Smooth muscle cell (in vitro differentiated cells): ENCODE measurements at regions not wholly inside any gene's neighbourhood (a gene's known extent, or its start where the extent isn't known, plus 50 kb on each side); places are given as distances from the start of the nearest gene placed in this dataset.

Experiments used
- DNase-seq: peaks from one replicate; lab custom pipeline; 2025; ENCODE audit not compliant: unreplicated experiment; lab: John Stamatoyannopoulos, UW
- H2AFZ ChIP-seq: fragments of 200-600 bp; sonication (generic); 2 replicates; pipeline ENCODE4 v1.6.0; 2016; ENCODE audit warnings: antibody characterized with exemption, low read depth, mild to moderate bottlenecking
- H3F3A ChIP-seq: fragments of 200-600 bp; sonication (generic); 2 replicates; pipeline ENCODE4 v1.6.0; 2017; ENCODE audit warnings: antibody characterized with exemption, low read depth
- H3K27ac ChIP-seq: fragments of 200-600 bp; sonication (generic); 2 replicates; pipeline ENCODE4 v1.5.1; 2016; ENCODE audit warnings: low read depth, mild to moderate bottlenecking
- H3K27me3 ChIP-seq: fragments of 200-600 bp; sonication (generic); 2 replicates; pipeline ENCODE4 v1.6.1; 2016; ENCODE audit warnings: low read depth, mild to moderate bottlenecking
- H3K36me3 ChIP-seq: fragments of 200-600 bp; sonication (generic); 2 replicates; pipeline ENCODE4 v1.5.1; 2016; ENCODE audit warnings: low read depth
- H3K4me1 ChIP-seq: fragments of 200-600 bp; sonication (generic); 2 replicates; pipeline ENCODE4 v1.5.1; 2016; ENCODE audit warnings: low read depth
- H3K4me2 ChIP-seq: fragments of 200-600 bp; sonication (generic); 2 replicates; pipeline ENCODE4 v1.6.0; 2016; ENCODE audit warnings: mild to moderate bottlenecking
- H3K4me3 ChIP-seq: fragments of 200-600 bp; sonication (generic); 2 replicates; pipeline ENCODE4 v1.5.1; 2016; ENCODE audit warnings: mild to moderate bottlenecking
- H3K79me2 ChIP-seq: fragments of 200-600 bp; sonication (generic); 2 replicates; pipeline ENCODE4 v1.6.0; 2016; ENCODE audit warnings: low read depth, mild to moderate bottlenecking
- H3K9ac ChIP-seq: fragments of 200-600 bp; sonication (generic); 2 replicates; pipeline ENCODE4 v1.6.0; 2016; ENCODE audit warnings: low read depth
- H3K9me3 ChIP-seq: fragments of 200-600 bp; sonication (generic); replicated peaks from 2 replicates; pipeline ENCODE4 v1.5.1; 2016; ENCODE audit warnings: low read depth
- H4K20me1 ChIP-seq: fragments of 200-600 bp; sonication (generic); 2 replicates; pipeline ENCODE4 v1.6.0; 2016; ENCODE audit warnings: low read depth
- CTCF ChIP-seq: fragments of 200-600 bp; sonication (generic); IDR thresholded peaks from 2 replicates; pipeline ENCODE4 v1.5.1; 2017; ENCODE audit warnings: borderline replicate concordance, mild to moderate bottlenecking, antibody characterized with exemption; ENCODE audit not compliant: insufficient read depth, poor library complexity, severe bottlenecking
- WGBS: methylation state at CpG from one replicate; pipeline ENCODE4 v1.1.7; 2016; ENCODE audit warnings: low lambda C conversion rate; 5-methylcytosine and 5-hydroxymethylcytosine counted together

DNA sequence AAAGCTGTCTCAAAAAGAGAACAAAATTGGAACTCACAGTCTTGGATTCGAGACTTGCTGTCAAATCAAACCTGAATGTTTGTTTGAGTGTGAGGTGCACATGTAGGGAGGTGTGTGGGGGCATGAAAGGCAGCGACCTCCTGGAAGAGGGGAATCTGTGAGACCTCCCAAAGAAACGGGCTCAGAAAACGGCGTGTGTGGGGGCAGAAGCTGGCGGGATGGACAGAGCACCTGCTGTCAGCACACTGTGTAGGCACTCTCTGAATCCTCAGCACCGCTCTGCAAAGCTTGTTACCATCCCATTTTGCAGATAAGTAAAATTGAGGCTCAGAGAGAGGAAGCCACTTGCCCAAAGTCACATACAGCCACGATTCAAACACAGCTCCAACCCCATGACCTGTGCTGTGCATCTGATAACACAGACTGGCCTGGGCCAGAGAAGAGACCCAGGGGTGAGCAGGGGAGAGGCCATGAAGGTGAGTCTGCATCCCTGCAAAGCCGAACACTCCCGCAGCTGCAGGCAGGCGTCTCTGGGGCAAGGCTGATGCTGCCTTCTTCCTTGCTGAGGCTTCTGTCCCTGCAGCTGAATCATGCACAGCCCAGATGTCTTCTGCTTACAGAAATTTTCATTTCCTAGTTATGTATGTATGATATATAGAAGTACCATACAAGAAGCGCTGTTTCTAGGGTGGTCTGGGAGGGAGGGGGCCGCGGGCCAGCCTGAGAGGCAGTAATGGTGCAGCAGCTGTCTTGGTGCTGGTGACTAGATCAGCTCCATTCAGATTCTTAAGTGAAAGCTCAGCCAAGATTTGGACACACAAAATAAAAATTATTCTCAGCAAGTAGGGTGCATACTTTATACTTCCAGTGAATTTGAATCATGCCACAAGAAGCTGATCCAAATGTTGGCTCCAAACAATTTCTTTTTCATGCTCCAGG lies 67.3 kb upstream of the SHISAL1 start:
- no peak overlapping the region for H3K4me2 ChIP-seq
- no peak overlapping the region for H2AFZ ChIP-seq
- no peak overlapping the region for H3K27ac ChIP-seq
- no peaks in the 10 kb centered on the region for H3K79me2 ChIP-seq
- no peaks in the 10 kb centered on the region for H3K27me3 ChIP-seq
- no peaks in the 10 kb centered on the region for H4K20me1 ChIP-seq
- H3K4me1 ChIP-seq: peaks cover 3% of the 10 kb centered on the region
- 90% methylated on average over 14 of the region's 14 CpGs for WGBS
- DNase-seq: no peak
- no peaks in the 10 kb centered on the region for H3K36me3 ChIP-seq
- no peak overlapping the region for H3K9ac ChIP-seq
- H3K9me3 ChIP-seq: peaks cover 4% of the 10 kb centered on the region
- TF ChIP-seq CTCF: no peak
- H3K4me3 ChIP-seq: no peak overlapping the region
- no peaks in the 10 kb centered on the region for H3F3A ChIP-seq

GRCh38 chr22:44378380-44378779 lies 65.6 kb upstream of the SHISAL1 start:
- Histone ChIP-seq H3K4me1 (peaks cover 3% of the 10 kb centered on the region), H3K27ac (no peak overlapping the region), H4K20me1 (no peaks in the 10 kb centered on the region), H3K4me2 (no peak overlapping the region), H3K9ac (no peak overlapping the region), H3K36me3 (no peaks in the 10 kb centered on the region), H3K4me3 (no peak overlapping the region), H3K9me3 (peaks cover 6% of the 10 kb centered on the region), H2AFZ (no peak overlapping the region), H3K79me2 (no peaks in the 10 kb centered on the region), H3F3A (no peaks in the 10 kb centered on the region), H3K27me3 (no peaks in the 10 kb centered on the region)
- DNase-seq: no peak
- no peak for TF ChIP-seq CTCF

GRCh38 chr22:44375451-44375850 lies 62.7 kb upstream of the SHISAL1 start:
- H3K9me3 ChIP-seq: peaks cover 6% of the 10 kb centered on the region
- no peak overlapping the region for H3K27ac ChIP-seq
- TF ChIP-seq CTCF: no peak
- no peaks in the 10 kb centered on the region for H3K27me3 ChIP-seq
- 69% methylated on average over 1 of the region's 1 CpG for WGBS
- no peaks in the 10 kb centered on the region for H3K4me1 ChIP-seq
- no peaks in the 10 kb centered on the region for H3K36me3 ChIP-seq
- no peaks in the 10 kb centered on the region for H4K20me1 ChIP-seq
- H3K9ac ChIP-seq: no peak overlapping the region
- no peak overlapping the region for H2AFZ ChIP-seq
- H3K4me3 ChIP-seq: no peak overlapping the region
- H3K4me2 ChIP-seq: no peak overlapping the region
- no peaks in the 10 kb centered on the region for H3F3A ChIP-seq
- H3K79me2 ChIP-seq: no peaks in the 10 kb centered on the region
- no peak for DNase-seq

- no peaks in the 10 kb centered on the region for H3K27me3 ChIP-seq
- 89% methylated on average over 3 of the region's 3 CpGs for WGBS
- H3K4me3 ChIP-seq: no peak overlapping the region
- H2AFZ ChIP-seq: no peak overlapping the region
- no peak overlapping the region for H3K27ac ChIP-seq
- peaks cover 6% of the 10 kb centered on the region for H3K9me3 ChIP-seq
- H3K36me3 ChIP-seq: no peaks in the 10 kb centered on the region
- H3F3A ChIP-seq: no peaks in the 10 kb centered on the region
- H4K20me1 ChIP-seq: no peaks in the 10 kb centered on the region
- no peak overlapping the region for H3K4me2 ChIP-seq
- H3K4me1 ChIP-seq: no peaks in the 10 kb centered on the region
- H3K9ac ChIP-seq: no peak overlapping the region
- H3K79me2 ChIP-seq: no peaks in the 10 kb centered on the region
- no peak for DNase-seq
- TF ChIP-seq CTCF: no peak
Observed at GRCh38 chr22:44373234-44373633, 60.5 kb upstream of the SHISAL1 start.
